Stimulated activated CD8-positive, alpha-beta memory T cell treated with anti-CD3 and anti-CD28 coated beads, Interleukin-12 subunit alpha, Interleukin-12 subunit beta, amount 100 ng/mL, for 24 hours (primary cell): ENCODE measurements at regions not wholly inside any gene's neighbourhood (a gene's known extent, or its start where the extent isn't known, plus 50 kb on each side); places are given as distances from the start of the nearest gene placed in this dataset.
"Not testable (repeated sequence)": the region's sequence is repeated elsewhere in the genome, so short reads cannot be mapped to it uniquely, and the experiment has no call there.

Experiments used
- DNase-seq: peaks from one replicate; pipeline ENCODE4 v3.0.0-alpha.2; 2020; ENCODE audit errors: extremely low read depth

GRCh38 chr9:33695299-33695698, 100.1 kb upstream of the PRSS3 start:
- no peak for DNase-seq

GRCh38 chr9:33695856-33696255, 99.5 kb upstream of the PRSS3 start:
- no peak for DNase-seq

- DNase-seq: no peak
Measured at GRCh38 chr9:33697171-33697570, 98.2 kb upstream of the PRSS3 start.

- DNase-seq: no peak
Measured at GRCh38 chr9:33698267-33698666, 97.1 kb upstream of the PRSS3 start.

- not testable (repeated sequence) for DNase-seq
Measured at GRCh38 chr9:33700940-33701339, 94.4 kb upstream of the PRSS3 start.

GRCh38 chr9:33703430-33704102, 91.8 kb upstream of the PRSS3 start:
- DNase-seq: no peak

- DNase-seq: not testable (repeated sequence)
Measured at GRCh38 chr9:33705440-33705839, 89.9 kb upstream of the PRSS3 start.

GRCh38 chr9:33708441-33708840, 86.9 kb upstream of the PRSS3 start:
- DNase-seq: no peak

GRCh38 chr9:33709269-33709668, 86.1 kb upstream of the PRSS3 start:
- DNase-seq: no peak

GRCh38 chr9:33711418-33711817, 83.9 kb upstream of the PRSS3 start:
- not testable (repeated sequence) for DNase-seq

- no peak for DNase-seq
Measured at GRCh38 chr9:33714989-33715388, 80.4 kb upstream of the PRSS3 start.

GRCh38 chr9:33718987-33719386, 76.4 kb upstream of the PRSS3 start:
- no peak for DNase-seq

GRCh38 chr9:33719581-33720374, 75.6 kb upstream of the PRSS3 start:
- DNase-seq: no peak

GRCh38 chr9:33721674-33722358, 73.5 kb upstream of the PRSS3 start:
- peak; percentile 60 for DNase-seq

- DNase-seq: no peak
Measured at GRCh38 chr9:33722359-33722675, 73.0 kb upstream of the PRSS3 start.

GRCh38 chr9:33728613-33729012, 66.7 kb upstream of the PRSS3 start:
- DNase-seq: no peak

- no peak for DNase-seq
Measured at GRCh38 chr9:33731142-33731541, 64.2 kb upstream of the PRSS3 start.

GRCh38 chr9:33731625-33732024, 63.7 kb upstream of the PRSS3 start:
- no peak for DNase-seq

GRCh38 chr9:33734247-33734940, 61.0 kb upstream of the PRSS3 start:
- not testable (repeated sequence) for DNase-seq

- DNase-seq: not testable (repeated sequence)
Measured at GRCh38 chr9:33734941-33735835, 60.2 kb upstream of the PRSS3 start.
